K562 (cell line): ENCODE measurements at regions not wholly inside any gene's neighbourhood (a gene's known extent, or its start where the extent isn't known, plus 50 kb on each side); places are given as distances from the start of the nearest gene placed in this dataset.

Experiments
- CBFA2T2 ChIP-seq: fragments of 450-650 bp; conservative IDR thresholded peaks from 2 replicates; pipeline ENCODE4 v1.6.1; 2017; ENCODE audit warnings: mild to moderate bottlenecking
- CTBP1 ChIP-seq: fragments of 450-650 bp; IDR thresholded peaks from 2 replicates; pipeline ENCODE4 v1.6.1; 2016; ENCODE audit warnings: borderline replicate concordance
- HDAC2 ChIP-seq: fragments of 450-650 bp; IDR thresholded peaks from 2 replicates; pipeline ENCODE4 v1.6.1; 2016; ENCODE audit warnings: mild to moderate bottlenecking
- SRSF3 ChIP-seq: fragments of 200-400 bp; formaldehyde crosslinking; IDR thresholded peaks from 2 replicates; pipeline ENCODE4 v1.6.1; 2016; ENCODE audit warnings: mild to moderate bottlenecking, low read length, moderate library complexity; ENCODE audit not compliant: insufficient read depth
- TF ChIP-seq, protein P1 (sequence below): sonication (generic); formaldehyde crosslinking; IDR thresholded peaks from 2 replicates; pipeline ENCODE4 v1.8.1; 2022; ENCODE audit warnings: missing genetic modification reagents
- TF ChIP-seq, protein P2 (sequence below), 2 experiments: fragments of 450-650 bp in 1 of 2; sonication (generic) in 1 of 2; formaldehyde crosslinking in 1 of 2; IDR thresholded peaks; 2 replicates each; pipeline versions ENCODE4 v1.7.1 to v1.9.0; 2016 to 2022; ENCODE audit warnings: inconsistent platforms in 1 of 2, mild to moderate bottlenecking in 1 of 2, missing genetic modification reagents in 1 of 2
- TF ChIP-seq, protein P3 (sequence below): sonication (generic); formaldehyde crosslinking; IDR thresholded peaks from 2 replicates; pipeline ENCODE4 v1.8.0; 2022; ENCODE audit warnings: missing genetic modification reagents, mild to moderate bottlenecking, moderate library complexity, borderline replicate concordance

DNA sequence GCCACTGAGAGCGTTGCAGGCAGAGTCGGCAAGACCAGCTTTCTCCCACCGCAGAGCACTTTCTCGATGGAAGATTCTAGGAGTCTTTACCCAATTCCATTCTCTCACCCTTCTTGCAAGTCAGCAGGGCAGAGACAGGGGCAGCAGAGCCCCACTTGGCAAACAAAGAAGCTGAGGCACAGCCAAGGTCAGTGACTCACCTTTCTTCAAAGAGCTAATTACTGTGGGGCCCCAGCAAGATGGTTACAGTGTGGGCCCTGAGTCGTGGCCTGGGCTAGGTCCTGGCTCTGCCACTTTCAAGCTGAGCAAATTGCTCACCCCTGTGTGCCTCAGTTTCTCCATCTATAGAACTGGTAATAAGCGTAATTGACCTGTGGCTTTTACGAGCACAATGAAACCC is 277.0 kb downstream of the PREX1 start (continued):
- TF ChIP-seq, protein P1, sequence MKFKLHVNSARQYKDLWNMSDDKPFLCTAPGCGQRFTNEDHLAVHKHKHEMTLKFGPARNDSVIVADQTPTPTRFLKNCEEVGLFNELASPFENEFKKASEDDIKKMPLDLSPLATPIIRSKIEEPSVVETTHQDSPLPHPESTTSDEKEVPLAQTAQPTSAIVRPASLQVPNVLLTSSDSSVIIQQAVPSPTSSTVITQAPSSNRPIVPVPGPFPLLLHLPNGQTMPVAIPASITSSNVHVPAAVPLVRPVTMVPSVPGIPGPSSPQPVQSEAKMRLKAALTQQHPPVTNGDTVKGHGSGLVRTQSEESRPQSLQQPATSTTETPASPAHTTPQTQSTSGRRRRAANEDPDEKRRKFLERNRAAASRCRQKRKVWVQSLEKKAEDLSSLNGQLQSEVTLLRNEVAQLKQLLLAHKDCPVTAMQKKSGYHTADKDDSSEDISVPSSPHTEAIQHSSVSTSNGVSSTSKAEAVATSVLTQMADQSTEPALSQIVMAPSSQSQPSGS (CRISPR knock-in tag), result no peak
- TF ChIP-seq CTBP1 (no peak), SRSF3 (no peak), CBFA2T2 (no peak), HDAC2 (no peak)
- TF ChIP-seq, protein P2, sequence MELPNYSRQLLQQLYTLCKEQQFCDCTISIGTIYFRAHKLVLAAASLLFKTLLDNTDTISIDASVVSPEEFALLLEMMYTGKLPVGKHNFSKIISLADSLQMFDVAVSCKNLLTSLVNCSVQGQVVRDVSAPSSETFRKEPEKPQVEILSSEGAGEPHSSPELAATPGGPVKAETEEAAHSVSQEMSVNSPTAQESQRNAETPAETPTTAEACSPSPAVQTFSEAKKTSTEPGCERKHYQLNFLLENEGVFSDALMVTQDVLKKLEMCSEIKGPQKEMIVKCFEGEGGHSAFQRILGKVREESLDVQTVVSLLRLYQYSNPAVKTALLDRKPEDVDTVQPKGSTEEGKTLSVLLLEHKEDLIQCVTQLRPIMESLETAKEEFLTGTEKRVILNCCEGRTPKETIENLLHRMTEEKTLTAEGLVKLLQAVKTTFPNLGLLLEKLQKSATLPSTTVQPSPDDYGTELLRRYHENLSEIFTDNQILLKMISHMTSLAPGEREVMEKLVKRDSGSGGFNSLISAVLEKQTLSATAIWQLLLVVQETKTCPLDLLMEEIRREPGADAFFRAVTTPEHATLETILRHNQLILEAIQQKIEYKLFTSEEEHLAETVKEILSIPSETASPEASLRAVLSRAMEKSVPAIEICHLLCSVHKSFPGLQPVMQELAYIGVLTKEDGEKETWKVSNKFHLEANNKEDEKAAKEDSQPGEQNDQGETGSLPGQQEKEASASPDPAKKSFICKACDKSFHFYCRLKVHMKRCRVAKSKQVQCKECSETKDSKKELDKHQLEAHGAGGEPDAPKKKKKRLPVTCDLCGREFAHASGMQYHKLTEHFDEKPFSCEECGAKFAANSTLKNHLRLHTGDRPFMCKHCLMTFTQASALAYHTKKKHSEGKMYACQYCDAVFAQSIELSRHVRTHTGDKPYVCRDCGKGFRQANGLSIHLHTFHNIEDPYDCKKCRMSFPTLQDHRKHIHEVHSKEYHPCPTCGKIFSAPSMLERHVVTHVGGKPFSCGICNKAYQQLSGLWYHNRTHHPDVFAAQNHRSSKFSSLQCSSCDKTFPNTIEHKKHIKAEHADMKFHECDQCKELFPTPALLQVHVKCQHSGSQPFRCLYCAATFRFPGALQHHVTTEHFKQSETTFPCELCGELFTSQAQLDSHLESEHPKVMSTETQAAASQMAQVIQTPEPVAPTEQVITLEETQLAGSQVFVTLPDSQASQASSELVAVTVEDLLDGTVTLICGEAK (IDR thresholded peaks at IDR 0.05), result no peak
- TF ChIP-seq, protein P2 (CRISPR knock-in tag; IDR thresholded peaks at IDR 0.05), result no peak
- TF ChIP-seq, protein P3, sequence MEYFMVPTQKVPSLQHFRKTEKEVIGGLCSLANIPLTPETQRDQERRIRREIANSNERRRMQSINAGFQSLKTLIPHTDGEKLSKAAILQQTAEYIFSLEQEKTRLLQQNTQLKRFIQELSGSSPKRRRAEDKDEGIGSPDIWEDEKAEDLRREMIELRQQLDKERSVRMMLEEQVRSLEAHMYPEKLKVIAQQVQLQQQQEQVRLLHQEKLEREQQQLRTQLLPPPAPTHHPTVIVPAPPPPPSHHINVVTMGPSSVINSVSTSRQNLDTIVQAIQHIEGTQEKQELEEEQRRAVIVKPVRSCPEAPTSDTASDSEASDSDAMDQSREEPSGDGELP (CRISPR knock-in tag), result no peak
- TF ChIP-seq, all 486 proteins: peak for 0
